Kidney (tissue), 13 donors: ENCODE measurements at regions not wholly inside any gene's neighbourhood (a gene's known extent, or its start where the extent isn't known, plus 50 kb on each side); places are given as distances from the start of the nearest gene placed in this dataset.

ENCODE experiments used
- DNase-seq, 5 donors: peaks; one replicate each; pipeline ENCODE4 v3.0.0-alpha.2; 2013 to 2020
- FAIRE-seq: peaks from 2 replicates; lab custom pipeline; 2012; peaks lifted over from hg19 to GRCh38; lab: Jason Lieb, UNC
- H3K27ac ChIP-seq, 2 donors: one replicate each; pipeline ENCODE4 v1.7.0; 2013; ENCODE audit warnings: low read depth in 2 of 2, low read length in 2 of 2, inconsistent platforms in 1 of 2
- H3K27me3 ChIP-seq: one replicate; pipeline ENCODE4 v1.7.1; 2013; ENCODE audit warnings: low read length, inconsistent platforms; ENCODE audit not compliant: control insufficient read depth, insufficient read depth
- H3K36me3 ChIP-seq, 3 donors: one replicate each; pipeline versions ENCODE4 v1.7.0 to v1.7.1; 2013; ENCODE audit warnings: low read length in 3 of 3, control low read depth in 1 of 3, inconsistent platforms in 1 of 3; ENCODE audit not compliant: insufficient read depth in 3 of 3, control insufficient read depth in 2 of 3
- H3K4me1 ChIP-seq, 3 donors: one replicate each; pipeline versions ENCODE4 v1.7.0 to v1.7.1; 2013; ENCODE audit warnings: low read length in 3 of 3, inconsistent platforms in 1 of 3, low read depth in 1 of 3; ENCODE audit not compliant: control insufficient read depth in 2 of 3, insufficient read depth in 2 of 3
- H3K4me3 ChIP-seq, 3 donors: one replicate each; pipeline versions ENCODE4 v1.7.0 to v1.8.1; 2013; ENCODE audit warnings: low read length in 3 of 3, control low read depth in 1 of 3, inconsistent platforms in 1 of 3
- H3K9ac ChIP-seq, 3 donors: one replicate each; pipeline versions ENCODE4 v1.7.0 to v1.7.1; 2013; ENCODE audit warnings: low read length in 3 of 3, control low read depth in 1 of 3, inconsistent platforms in 1 of 3
- H3K9me3 ChIP-seq, 3 donors: one replicate each; pipeline versions ENCODE4 v1.7.0 to v1.7.1; 2013; ENCODE audit warnings: low read length in 3 of 3, control low read depth in 1 of 3, inconsistent platforms in 1 of 3; ENCODE audit not compliant: control insufficient read depth in 2 of 3, insufficient read depth in 1 of 3
- CTCF ChIP-seq: IDR thresholded peaks from 3 replicates; pipeline ENCODE4 v1.5.1; 2012; ENCODE audit warnings: mild to moderate bottlenecking, moderate library complexity, borderline replicate concordance; ENCODE audit not compliant: insufficient read depth; ENCODE audit errors: extremely low read depth
- intact Hi-C: fragments of 100-400 bp; cut with DNase I; formaldehyde crosslinking; loops from one replicate; pipeline ENCODE4 v1.11.1; 2022
- donor health status: control.
- donor health status: control.
- donor health status: control.
- donor health status: control.
- donor health status: control.
- donor health status: DM: yes; HTN: yes; CAD: no.
- donor health status: Normal renal cell carcinoma (clear cell type).

- H3K27ac ChIP-seq = no peak overlapping the region
- H3K4me1 ChIP-seq = no peaks in the 10 kb centered on the region
- FAIRE-seq = no peak
- H3K9me3 ChIP-seq = no peaks in the 10 kb centered on the region
- intact Hi-C loops = no loop called here
- H3K9ac ChIP-seq = no peak overlapping the region
- no peak overlapping the region for H3K4me3 ChIP-seq
- TF ChIP-seq CTCF = no peak
- DNase-seq = no peak
- no peaks in the 10 kb centered on the region for H3K27me3 ChIP-seq
- no peaks in the 10 kb centered on the region for H3K36me3 ChIP-seq
Observed at GRCh38 chr6:101018157-101018556, 137.0 kb upstream of the ASCC3 start.

DNA sequence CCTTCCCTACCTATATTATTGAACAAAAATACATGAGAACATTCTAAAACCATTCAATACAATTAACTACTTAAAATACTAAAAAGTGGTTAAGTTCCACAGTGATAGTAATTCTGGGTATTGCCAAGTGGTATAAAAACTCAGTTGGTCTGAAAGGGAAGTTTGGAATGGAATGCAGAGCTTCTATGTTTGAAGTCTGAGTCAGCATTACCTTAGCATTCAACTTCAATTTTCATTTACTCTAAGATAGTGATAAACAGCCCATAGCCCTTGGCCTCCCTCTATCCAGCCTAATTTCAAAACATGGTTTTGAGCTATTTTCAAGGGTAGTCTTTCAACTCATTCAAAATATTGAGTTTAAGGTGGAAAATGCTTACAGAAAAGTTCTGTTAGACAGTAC, 140.4 kb upstream of the ASCC3 start:
- intact Hi-C loops = no loop called here
- no peaks in the 10 kb centered on the region for H3K4me1 ChIP-seq
- H3K9me3 ChIP-seq = peaks cover 0 to 5% (median 0%) of the 10 kb centered on the region in 3 donors
- H3K4me3 ChIP-seq = no peak overlapping the region
- H3K27me3 ChIP-seq = no peaks in the 10 kb centered on the region
- FAIRE-seq = no peak
- H3K27ac ChIP-seq = no peak overlapping the region
- no peak for TF ChIP-seq CTCF
- H3K9ac ChIP-seq = no peak overlapping the region
- no peak for DNase-seq
- H3K36me3 ChIP-seq = no peaks in the 10 kb centered on the region

DNA sequence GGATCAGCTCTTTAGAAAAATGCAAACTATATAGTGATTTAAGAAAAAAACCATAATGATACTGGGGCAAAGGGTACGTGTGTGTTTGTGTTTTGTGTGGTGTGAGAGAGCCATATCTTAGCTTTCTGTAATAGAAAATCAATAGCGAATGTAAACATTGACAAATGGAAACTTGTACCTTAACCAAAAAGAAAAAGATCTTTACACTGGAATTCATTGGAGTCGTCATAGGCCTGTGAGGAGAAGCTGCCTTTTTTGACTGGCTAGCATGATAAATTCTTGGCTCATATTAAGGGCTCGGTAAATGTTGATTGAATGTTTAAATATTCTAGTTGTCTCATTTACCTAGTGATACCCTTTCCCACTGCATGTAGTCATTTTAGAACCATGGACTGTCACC, 161.8 kb upstream of the ASCC3 start:
- TF ChIP-seq CTCF = no peak
- Histone ChIP-seq H3K9me3 (no peaks in the 10 kb centered on the region), H3K4me3 (no peak overlapping the region), H3K9ac (no peak overlapping the region), H3K27ac (no peak overlapping the region), H3K36me3 (no peaks in the 10 kb centered on the region), H3K27me3 (no peaks in the 10 kb centered on the region), H3K4me1 (no peaks in the 10 kb centered on the region)
- intact Hi-C loops = no loop called here
- DNase-seq (no peak), FAIRE-seq (no peak)

DNA sequence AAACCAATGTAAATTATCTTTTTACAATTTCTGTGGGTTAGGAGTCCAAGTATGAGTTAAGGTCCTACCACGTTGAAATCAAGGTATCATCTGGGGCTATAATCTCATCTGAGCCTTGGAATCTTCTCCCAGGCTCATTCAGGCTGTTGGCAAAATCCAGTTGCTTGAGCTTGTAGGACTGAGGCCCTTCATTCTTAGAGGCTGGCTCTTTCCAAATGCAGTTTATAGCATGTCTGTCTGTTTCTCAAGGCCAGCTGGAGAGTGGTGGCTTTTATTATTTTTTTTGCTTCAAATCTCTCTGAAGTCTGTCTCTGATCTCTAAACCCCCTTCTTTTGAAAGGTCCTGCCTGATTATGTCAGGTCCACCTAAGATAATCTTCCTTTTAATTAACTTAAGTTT, 177.2 kb upstream of the ASCC3 start:
- no peak for FAIRE-seq
- Histone ChIP-seq H3K4me1 (no peaks in the 10 kb centered on the region), H3K9ac (no peak overlapping the region), H3K9me3 (no peaks in the 10 kb centered on the region), H3K36me3 (no peaks in the 10 kb centered on the region), H3K4me3 (no peak overlapping the region), H3K27me3 (no peaks in the 10 kb centered on the region), H3K27ac (no peak overlapping the region)
- no peak for DNase-seq
- intact Hi-C loops = no loop called here
- TF ChIP-seq CTCF = no peak
